ENCODE measurements at regions not wholly inside any gene's neighbourhood (a gene's known extent, or its start where the extent isn't known, plus 50 kb on each side); places are given as distances from the start of the nearest gene placed in this dataset.
"Not testable (repeated sequence)": the region's sequence is repeated elsewhere in the genome, so short reads cannot be mapped to it uniquely, and the experiment has no call there.

GRCh38 chr1:189970331-189971230 lies 507.1 kb downstream of the BRINP3 start:
- no peak for DNase-seq

GRCh38 chr1:189971656-189972055 lies 506.0 kb downstream of the BRINP3 start:
- DNase-seq, result no peak

GRCh38 chr1:189977184-189977583 lies 500.5 kb downstream of the BRINP3 start:
- DNase-seq, result no peak

- DNase-seq, result no peak
Observed at GRCh38 chr1:189983166-189983890, 494.3 kb downstream of the BRINP3 start.

- no peak for DNase-seq
Observed at GRCh38 chr1:189986516-189986915, 491.1 kb downstream of the BRINP3 start.

GRCh38 chr1:189987509-189987908 lies 490.2 kb downstream of the BRINP3 start:
- DNase-seq, result no peak

GRCh38 chr1:189992856-189993255 lies 484.8 kb downstream of the BRINP3 start:
- no peak for DNase-seq

GRCh38 chr1:190000365-190000872 lies 477.2 kb downstream of the BRINP3 start:
- no peak for DNase-seq

- no peak for DNase-seq
Observed at GRCh38 chr1:190001187-190001586, 476.5 kb downstream of the BRINP3 start.

GRCh38 chr1:190003376-190003775 lies 474.3 kb downstream of the BRINP3 start:
- DNase-seq, result no peak

GRCh38 chr1:190011585-190011984 lies 466.1 kb downstream of the BRINP3 start:
- DNase-seq, result no peak

- DNase-seq, result not testable (repeated sequence)
Observed at GRCh38 chr1:190019151-190019550, 458.5 kb downstream of the BRINP3 start.

GRCh38 chr1:190019717-190020116 lies 457.9 kb downstream of the BRINP3 start:
- DNase-seq, result no peak

GRCh38 chr1:190022709-190023108 lies 455.0 kb downstream of the BRINP3 start:
- no peak for DNase-seq

- DNase-seq, result no peak
Observed at GRCh38 chr1:190029441-190029840, 448.2 kb downstream of the BRINP3 start.

- no peak for DNase-seq
Observed at GRCh38 chr1:190043655-190044054, 434.0 kb downstream of the BRINP3 start.

- no peak for DNase-seq
Observed at GRCh38 chr1:190046231-190046630, 431.4 kb downstream of the BRINP3 start.

Measured in right lung (tissue), 2 donors.